Epithelial cell of proximal tubule (primary cell): ENCODE measurements at regions not wholly inside any gene's neighbourhood (a gene's known extent, or its start where the extent isn't known, plus 50 kb on each side); places are given as distances from the start of the nearest gene placed in this dataset.

ENCODE experiments used
- DNase-seq: peaks from one replicate; pipeline ENCODE4 v3.0.0-alpha.2; 2011; ENCODE audit warnings: low read depth
- H3K4me3 ChIP-seq: 2 replicates; pipeline ENCODE4 v1.5.1; 2011; ENCODE audit warnings: low read depth, mild to moderate bottlenecking, low read length
- TF ChIP-seq, protein P1 (sequence below): conservative IDR thresholded peaks from 2 replicates; pipeline ENCODE4 v1.5.1; 2012; ENCODE audit warnings: low read depth, mild to moderate bottlenecking, low read length

DNA sequence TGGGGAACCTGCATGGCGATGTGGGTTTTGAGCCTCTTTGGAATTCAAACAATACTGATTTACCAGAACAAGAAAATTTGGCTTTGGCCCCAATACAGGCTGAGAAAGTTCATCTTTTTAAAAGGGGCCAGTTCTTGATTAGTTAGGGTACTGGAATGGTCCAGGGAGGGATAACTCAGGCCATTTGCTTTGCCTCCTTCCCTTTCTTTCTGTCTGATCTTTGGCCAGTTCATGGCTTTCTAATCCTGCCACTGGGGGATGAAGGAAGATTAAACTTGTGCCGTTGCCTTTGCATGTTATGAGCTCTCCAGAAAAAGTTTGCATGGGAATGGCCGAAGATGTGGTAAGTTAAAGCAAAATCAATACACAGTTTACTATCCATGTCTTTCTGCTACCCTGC is 78.4 kb downstream of the ADAMTS15 start:
- H3K4me3 ChIP-seq, result no peak overlapping the region
- DNase-seq, result no peak
- TF ChIP-seq, protein P1, sequence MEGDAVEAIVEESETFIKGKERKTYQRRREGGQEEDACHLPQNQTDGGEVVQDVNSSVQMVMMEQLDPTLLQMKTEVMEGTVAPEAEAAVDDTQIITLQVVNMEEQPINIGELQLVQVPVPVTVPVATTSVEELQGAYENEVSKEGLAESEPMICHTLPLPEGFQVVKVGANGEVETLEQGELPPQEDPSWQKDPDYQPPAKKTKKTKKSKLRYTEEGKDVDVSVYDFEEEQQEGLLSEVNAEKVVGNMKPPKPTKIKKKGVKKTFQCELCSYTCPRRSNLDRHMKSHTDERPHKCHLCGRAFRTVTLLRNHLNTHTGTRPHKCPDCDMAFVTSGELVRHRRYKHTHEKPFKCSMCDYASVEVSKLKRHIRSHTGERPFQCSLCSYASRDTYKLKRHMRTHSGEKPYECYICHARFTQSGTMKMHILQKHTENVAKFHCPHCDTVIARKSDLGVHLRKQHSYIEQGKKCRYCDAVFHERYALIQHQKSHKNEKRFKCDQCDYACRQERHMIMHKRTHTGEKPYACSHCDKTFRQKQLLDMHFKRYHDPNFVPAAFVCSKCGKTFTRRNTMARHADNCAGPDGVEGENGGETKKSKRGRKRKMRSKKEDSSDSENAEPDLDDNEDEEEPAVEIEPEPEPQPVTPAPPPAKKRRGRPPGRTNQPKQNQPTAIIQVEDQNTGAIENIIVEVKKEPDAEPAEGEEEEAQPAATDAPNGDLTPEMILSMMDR, result no peak

DNA sequence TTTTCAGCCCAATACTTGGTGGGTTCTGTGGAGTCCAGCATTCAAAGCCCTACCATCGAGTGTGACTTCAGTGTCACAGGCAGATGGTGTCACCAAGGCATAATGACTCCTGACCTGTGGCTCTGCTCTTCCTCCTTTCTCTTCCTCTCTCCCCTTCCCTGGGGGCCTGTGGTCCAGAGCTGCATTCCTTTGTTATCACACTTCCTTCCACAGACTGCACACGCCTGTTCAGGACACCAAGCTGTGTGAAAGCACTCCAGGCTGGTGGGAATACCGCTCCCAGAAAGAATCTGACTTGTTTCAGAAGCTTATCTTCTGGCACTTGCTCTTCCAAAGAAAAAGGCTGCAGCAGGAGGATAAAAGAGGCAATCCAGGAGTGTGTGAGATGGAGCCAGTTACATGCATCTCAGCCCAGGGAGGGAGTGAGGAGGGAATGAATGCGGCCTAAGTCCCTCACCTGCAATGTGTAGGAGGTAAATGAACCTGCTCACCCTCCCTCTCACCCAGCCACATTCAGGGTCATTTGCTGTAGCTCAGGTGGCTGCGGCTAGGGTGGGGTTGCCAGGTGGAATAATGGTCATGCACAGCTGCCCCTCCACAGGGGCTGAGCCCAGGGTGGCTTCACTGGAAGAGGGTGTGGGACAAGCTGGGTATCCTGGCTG is 79.3 kb downstream of the ADAMTS15 start:
- no peak for DNase-seq
- no peak overlapping the region for H3K4me3 ChIP-seq
- TF ChIP-seq, protein P1, result no peak

DNA sequence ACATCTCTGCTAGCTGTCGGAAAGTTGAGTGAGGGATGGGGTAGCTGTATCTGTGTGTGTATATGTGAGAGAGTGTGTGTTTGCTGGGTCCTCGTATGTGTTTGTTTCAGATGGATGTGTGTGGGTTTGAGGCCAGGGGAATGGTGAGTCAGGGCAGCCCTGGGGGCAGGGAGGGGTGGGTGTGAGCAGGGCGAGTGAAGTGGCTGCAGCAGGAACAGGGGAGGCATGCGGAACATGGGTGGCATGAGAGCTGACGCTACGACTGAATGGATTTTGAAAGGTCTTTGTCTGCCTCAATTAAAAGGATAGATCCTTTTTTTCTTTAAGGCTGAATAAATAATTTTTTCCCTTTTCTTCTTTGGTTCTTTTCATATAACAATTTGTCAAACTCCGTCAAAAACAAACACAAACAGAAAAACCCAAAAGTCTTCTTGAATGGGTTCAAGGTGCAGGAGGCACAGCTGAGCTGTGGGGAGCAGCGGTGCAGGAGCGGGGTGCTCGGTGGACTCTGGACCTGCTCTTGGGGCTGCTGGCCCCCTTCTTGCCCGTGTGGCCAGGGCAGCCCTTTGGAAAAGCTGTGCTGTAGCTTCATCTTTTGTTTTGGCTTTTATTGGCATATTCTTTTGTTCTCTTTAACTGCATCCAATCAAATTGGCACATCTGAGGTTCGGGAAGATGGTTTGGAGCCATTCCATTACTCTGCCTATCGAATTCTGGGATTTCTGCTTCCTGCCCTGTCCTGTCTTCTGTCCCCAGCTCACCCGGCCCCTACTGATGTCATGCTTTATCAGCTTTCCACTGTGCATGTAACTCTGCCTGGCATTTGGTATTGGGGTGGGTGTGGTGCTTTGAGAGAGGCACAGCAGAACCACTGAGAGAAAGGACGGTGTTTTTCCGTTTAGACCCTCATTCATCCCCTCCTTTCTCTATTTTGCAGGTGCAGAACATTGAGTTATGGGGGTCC is 80.1 kb downstream of the ADAMTS15 start:
- no peak overlapping the region for H3K4me3 ChIP-seq
- no peak for DNase-seq
- TF ChIP-seq, protein P1, result no peak

DNA sequence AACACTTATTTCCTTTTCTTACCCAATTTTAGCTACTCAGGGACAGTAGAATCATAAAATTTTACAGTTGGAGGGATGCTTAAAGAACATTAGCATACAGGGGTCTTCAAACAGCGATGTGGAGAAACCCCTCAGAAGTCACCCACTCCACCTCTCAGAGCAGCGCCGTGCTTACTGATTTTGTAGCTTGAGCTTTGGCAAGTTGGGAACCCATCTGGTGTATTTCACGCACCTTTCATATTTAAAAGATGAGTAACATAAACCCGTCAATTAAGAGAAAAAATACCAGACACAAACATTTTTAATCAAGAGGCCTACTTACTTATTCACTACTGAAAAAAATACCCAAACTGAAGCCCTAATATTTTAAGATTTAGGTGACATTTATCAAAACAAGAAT is 80.9 kb downstream of the ADAMTS15 start:
- no peak for DNase-seq
- H3K4me3 ChIP-seq, result no peak overlapping the region
- TF ChIP-seq, protein P1, result no peak

DNA sequence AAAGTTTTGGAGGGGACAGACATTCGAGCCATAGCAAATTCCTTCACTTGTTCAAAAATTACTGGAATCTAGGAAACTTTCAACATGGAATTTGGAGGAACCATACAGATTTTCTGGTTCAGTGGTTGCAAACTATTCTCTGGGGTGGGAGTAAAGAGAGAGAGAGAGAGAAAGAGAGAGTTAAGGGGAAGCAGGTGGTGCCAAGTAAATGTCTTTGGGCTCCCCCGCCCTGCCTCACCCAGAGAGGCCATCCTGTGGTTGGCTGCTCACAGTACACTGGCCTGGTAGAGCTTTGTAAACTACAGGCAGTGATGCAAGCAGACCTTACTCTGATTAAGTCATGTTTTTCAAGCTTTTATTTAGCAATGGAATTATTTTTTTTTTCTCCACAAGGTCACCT is 82.6 kb downstream of the ADAMTS15 start:
- H3K4me3 ChIP-seq, result no peak overlapping the region
- TF ChIP-seq, protein P1, result peak; percentile 49
- DNase-seq, result peak; percentile 50

DNA sequence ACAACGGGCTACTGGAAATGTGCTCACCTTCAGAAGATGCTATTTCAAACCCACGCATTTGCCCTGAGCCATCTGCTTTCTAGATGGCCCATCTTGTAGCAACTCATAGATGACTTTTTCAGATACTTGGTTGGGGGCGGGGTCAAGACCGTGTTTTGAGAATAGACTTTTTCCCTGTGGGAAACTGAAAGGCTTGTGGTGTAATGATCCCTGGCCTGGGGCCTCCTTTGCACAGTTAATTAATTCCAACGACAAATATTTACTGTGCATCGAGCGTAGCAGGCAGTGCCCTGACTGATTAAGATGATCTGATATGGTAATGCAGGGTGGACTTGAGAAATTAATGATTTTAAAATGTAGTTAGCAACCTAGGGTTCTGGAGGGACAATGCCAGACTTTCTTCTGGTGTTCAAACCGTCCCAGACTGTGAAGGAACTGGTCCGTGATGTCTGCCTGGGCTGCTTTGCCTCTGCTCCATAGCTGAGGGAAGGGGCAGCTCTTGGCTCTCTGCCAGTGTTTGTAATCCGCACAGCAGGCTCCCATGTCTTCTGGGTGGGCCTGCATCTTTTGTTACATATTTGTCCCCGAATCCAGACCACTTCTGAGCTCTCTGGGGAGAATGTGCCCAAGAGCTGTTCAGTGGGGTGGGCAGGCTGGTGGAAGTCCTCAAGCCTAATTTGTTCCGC is 84.8 kb downstream of the ADAMTS15 start:
- no peak overlapping the region for H3K4me3 ChIP-seq
- TF ChIP-seq, protein P1, result no peak
- DNase-seq, result no peak
